ENCODE measurements at regions not wholly inside any gene's neighbourhood (a gene's known extent, or its start where the extent isn't known, plus 50 kb on each side); places are given as distances from the start of the nearest gene placed in this dataset.

GRCh38 chr5:3377176-3377575, 218.5 kb upstream of the IRX1 start:
- no peak for TF ChIP-seq POLR2AphosphoS5 (IDR thresholded peaks at IDR 0.05)
- TF ChIP-seq, protein P1, sequence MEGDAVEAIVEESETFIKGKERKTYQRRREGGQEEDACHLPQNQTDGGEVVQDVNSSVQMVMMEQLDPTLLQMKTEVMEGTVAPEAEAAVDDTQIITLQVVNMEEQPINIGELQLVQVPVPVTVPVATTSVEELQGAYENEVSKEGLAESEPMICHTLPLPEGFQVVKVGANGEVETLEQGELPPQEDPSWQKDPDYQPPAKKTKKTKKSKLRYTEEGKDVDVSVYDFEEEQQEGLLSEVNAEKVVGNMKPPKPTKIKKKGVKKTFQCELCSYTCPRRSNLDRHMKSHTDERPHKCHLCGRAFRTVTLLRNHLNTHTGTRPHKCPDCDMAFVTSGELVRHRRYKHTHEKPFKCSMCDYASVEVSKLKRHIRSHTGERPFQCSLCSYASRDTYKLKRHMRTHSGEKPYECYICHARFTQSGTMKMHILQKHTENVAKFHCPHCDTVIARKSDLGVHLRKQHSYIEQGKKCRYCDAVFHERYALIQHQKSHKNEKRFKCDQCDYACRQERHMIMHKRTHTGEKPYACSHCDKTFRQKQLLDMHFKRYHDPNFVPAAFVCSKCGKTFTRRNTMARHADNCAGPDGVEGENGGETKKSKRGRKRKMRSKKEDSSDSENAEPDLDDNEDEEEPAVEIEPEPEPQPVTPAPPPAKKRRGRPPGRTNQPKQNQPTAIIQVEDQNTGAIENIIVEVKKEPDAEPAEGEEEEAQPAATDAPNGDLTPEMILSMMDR (IDR thresholded peaks at IDR 0.05), result no peak
- TF ChIP-seq EP300 (IDR thresholded peaks at IDR 0.05), result no peak
- TF ChIP-seq POLR2A (IDR thresholded peaks at IDR 0.05), result no peak
- Histone ChIP-seq H3K36me3 (no peaks in the 10 kb centered on the region), H3K9me3 (peaks cover under 1 to 19% (median 10%) of the 10 kb centered on the region in 4 donors), H3K4me3 (no peak overlapping the region), H3K27me3 (no peaks in the 10 kb centered on the region), H3K4me1 (no peaks in the 10 kb centered on the region), H3K27ac (no peak overlapping the region)
- ATAC-seq (ENCODE audit: low FRiP score in 2 of 2) (no peak), DNase-seq (no peak)
- WGBS, 2 donors, result 89 to 95% methylated on average over 8 of the region's 8 CpGs

GRCh38 chr5:3376611-3377010, 219.0 kb upstream of the IRX1 start:
- H3K4me1 ChIP-seq, result no peaks in the 10 kb centered on the region
- peaks cover 6 to 24% (median 13%) of the 10 kb centered on the region in 4 donors for H3K9me3 ChIP-seq
- DNase-seq, result no peak
- H3K36me3 ChIP-seq, result no peaks in the 10 kb centered on the region
- 68 to 72% methylated on average over 5 to 6 of the region's 6 CpGs for WGBS, 2 donors
- no peak overlapping the region for H3K4me3 ChIP-seq
- H3K27me3 ChIP-seq, result no peaks in the 10 kb centered on the region
- ATAC-seq (ENCODE audit: low FRiP score in 2 of 2), result no peak
- H3K27ac ChIP-seq, result no peak overlapping the region
- TF ChIP-seq EP300 (IDR thresholded peaks at IDR 0.05), result no peak

DNA sequence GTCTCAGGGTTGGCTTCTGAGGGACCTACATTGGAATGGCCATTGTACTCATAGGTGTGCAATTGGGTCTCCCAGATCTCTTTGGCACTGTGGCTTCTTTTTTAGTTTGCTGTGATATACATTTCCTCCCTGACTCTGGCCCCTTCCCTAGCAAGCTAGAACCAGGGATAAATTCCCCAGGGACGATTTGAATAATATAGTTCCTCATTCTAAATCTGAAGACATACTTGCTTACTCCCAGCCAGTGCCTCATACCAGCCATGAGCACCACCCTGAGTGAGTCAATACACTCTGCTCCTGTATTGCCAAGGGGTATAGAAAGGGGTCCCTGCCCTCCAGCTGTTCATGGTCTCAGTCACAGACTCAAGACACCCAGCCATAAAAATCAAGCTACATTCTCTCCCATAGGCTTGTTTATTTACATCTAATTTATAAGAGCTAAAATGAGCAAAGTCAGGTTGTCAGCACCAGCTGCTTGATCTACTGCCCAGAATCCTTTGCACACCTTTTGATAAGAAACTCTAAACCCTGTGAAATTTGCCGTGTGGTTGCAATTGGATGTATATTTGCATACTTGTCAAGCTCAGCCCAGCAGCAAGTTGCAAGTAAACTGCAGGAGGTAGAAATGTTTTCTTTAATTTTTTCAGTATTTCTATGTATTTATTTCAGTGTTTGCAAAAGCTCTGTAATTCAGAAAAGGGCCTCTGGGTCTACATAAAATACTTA, 219.9 kb upstream of the IRX1 start:
- peaks cover 6 to 24% (median 13%) of the 10 kb centered on the region in 4 donors for H3K9me3 ChIP-seq
- TF ChIP-seq POLR2AphosphoS5 (IDR thresholded peaks at IDR 0.05), result no peak
- TF ChIP-seq EP300 (IDR thresholded peaks at IDR 0.05), result no peak
- TF ChIP-seq, protein P1 (IDR thresholded peaks at IDR 0.05), result no peak
- TF ChIP-seq POLR2A (IDR thresholded peaks at IDR 0.05), result no peak
- no peaks in the 10 kb centered on the region for H3K4me1 ChIP-seq
- no peak for ATAC-seq (ENCODE audit: low FRiP score in 2 of 2)
- H3K27me3 ChIP-seq, result no peaks in the 10 kb centered on the region
- no peak overlapping the region for H3K4me3 ChIP-seq
- WGBS, 2 donors, result 37 to 45% methylated on average over 2 of the region's 2 CpGs
- no peak overlapping the region for H3K27ac ChIP-seq
- no peaks in the 10 kb centered on the region for H3K36me3 ChIP-seq
- no peak for DNase-seq

DNA sequence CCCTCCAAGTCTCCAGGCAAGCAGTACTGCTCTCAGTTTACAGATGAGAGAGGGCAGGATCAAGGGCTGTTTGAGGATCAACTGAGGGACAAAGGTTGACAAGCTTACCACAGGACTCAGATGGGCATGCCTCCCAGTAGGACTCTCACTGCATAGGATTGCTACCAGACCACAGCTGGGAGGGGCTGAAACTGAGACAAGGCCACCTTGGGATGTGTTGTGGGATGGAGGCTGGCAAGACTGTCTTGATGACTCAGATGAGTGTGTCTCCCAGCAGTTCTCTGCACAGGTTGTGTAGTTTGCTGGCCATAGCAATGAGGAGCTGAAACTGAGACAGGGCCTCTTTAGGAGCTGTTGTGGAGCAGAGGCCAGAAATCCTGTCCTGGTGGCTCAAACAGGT, 222.2 kb upstream of the IRX1 start:
- H3K36me3 ChIP-seq, result no peaks in the 10 kb centered on the region
- DNase-seq (no peak), ATAC-seq (ENCODE audit: low FRiP score in 2 of 2) (no peak)
- TF ChIP-seq, protein P1 (IDR thresholded peaks at IDR 0.05), result no peak
- TF ChIP-seq POLR2AphosphoS5 (IDR thresholded peaks at IDR 0.05), result no peak
- TF ChIP-seq POLR2A (IDR thresholded peaks at IDR 0.05), result no peak
- TF ChIP-seq EP300 (IDR thresholded peaks at IDR 0.05), result no peak
- H3K9me3 ChIP-seq, result peaks cover 6 to 24% (median 13%) of the 10 kb centered on the region in 4 donors
- H3K4me3 ChIP-seq, result no peak overlapping the region
- H3K27ac ChIP-seq, result no peak overlapping the region
- H3K27me3 ChIP-seq, result no peaks in the 10 kb centered on the region
- no peaks in the 10 kb centered on the region for H3K4me1 ChIP-seq

- Histone ChIP-seq H3K4me3 (no peak overlapping the region), H3K36me3 (no peaks in the 10 kb centered on the region), H3K4me1 (no peaks in the 10 kb centered on the region), H3K9me3 (peaks cover 6 to 24% (median 13%) of the 10 kb centered on the region in 4 donors), H3K27ac (no peak overlapping the region), H3K27me3 (no peaks in the 10 kb centered on the region)
- DNase-seq, result no peak
- ATAC-seq (ENCODE audit: low FRiP score in 2 of 2), result no peak
- TF ChIP-seq POLR2A (IDR thresholded peaks at IDR 0.05) (no peak), POLR2AphosphoS5 (IDR thresholded peaks at IDR 0.05) (no peak), EP300 (IDR thresholded peaks at IDR 0.05) (no peak)
- TF ChIP-seq, protein P1 (IDR thresholded peaks at IDR 0.05), result no peak
These were observed 223.3 kb upstream of the IRX1 start for GRCh38 chr5:3372289-3372688.
